K562 (cell line): ENCODE measurements at regions not wholly inside any gene's neighbourhood (a gene's known extent, or its start where the extent isn't known, plus 50 kb on each side); places are given as distances from the start of the nearest gene placed in this dataset.

Source experiments
- ATAC-seq: fragments of 200-7000 bp; cut with Tn5 transposase; 3 replicates; pipeline ENCODE4 v1.9.1; 2020; ENCODE audit warnings: moderate library complexity
- BruUV-seq: library from RNA; stranded (reverse); fragments of 400-500 nt; replicated peaks from 2 replicates; lab custom pipeline; 2021; lab: Mats Ljungman, UMichigan
- CTCF ChIA-PET: fragments of 300-600 bp; formaldehyde crosslinking; extraction: SDS; loops from one replicate; lab custom pipeline; 2021; ENCODE audit warnings: low intra/inter-chr PET ratio; lab: Yijun Ruan, JAX
- POLR2A ChIA-PET: fragments of 300-600, 350-650 bp; sonication (Branson Sonifier 250); formaldehyde crosslinking; extraction: SDS; loops from one replicate; lab custom pipeline; 2021; ENCODE audit warnings: antibody characterized with exemption, inconsistent platforms; lab: Yijun Ruan, JAX
- DNase-seq, 4 experiments: peaks; one replicate each; pipeline versions ENCODE4 v3.0.0 to v3.0.0-alpha.2; 2011 to 2018; ENCODE audit warnings: low spot score in 3 of 4, mixed read lengths in 3 of 4; ENCODE audit errors: extremely low read depth in 1 of 4
- FAIRE-seq: peaks from 2 replicates; lab custom pipeline; 2011; peaks lifted over from hg19 to GRCh38; lab: Jason Lieb, UNC
- H2AFZ ChIP-seq: 2 replicates; pipeline ENCODE4 v1.6.0; 2011; ENCODE audit warnings: low read depth, low read length, control low read depth, inconsistent platforms
- H3K27ac ChIP-seq: fragments of 200-600 bp; 3 replicates; pipeline ENCODE4 v1.8.0; 2011; ENCODE audit warnings: low read depth, mild to moderate bottlenecking, control low read depth, inconsistent platforms, low read length, moderate library complexity, mixed read lengths; ENCODE audit errors: extremely low read depth
- H3K27me3 ChIP-seq, 2 experiments: fragments of 300-600 bp in 1 of 2; 2 replicates in 1 of 2; 3 replicates in 1 of 2; pipeline versions ENCODE4 v1.6.0 to v1.8.0; 2011; ENCODE audit warnings: inconsistent platforms in 2 of 2, low read length in 2 of 2, mild to moderate bottlenecking in 1 of 2, mixed read lengths in 1 of 2, moderate library complexity in 1 of 2; ENCODE audit not compliant: control insufficient read depth in 2 of 2, insufficient read depth in 2 of 2
- H3K36me3 ChIP-seq: fragments of 300-600 bp; 3 replicates; pipeline ENCODE4 v1.8.0; 2011; ENCODE audit warnings: mild to moderate bottlenecking, low read length, inconsistent platforms; ENCODE audit not compliant: control insufficient read depth, insufficient read depth
- H3K4me1 ChIP-seq, 2 experiments: fragments of 200-600 bp in 1 of 2; replicated peaks in 1 of 2; 2 replicates in 1 of 2; 3 replicates in 1 of 2; pipeline versions ENCODE4 v1.5.1 to v1.8.0; 2011; ENCODE audit warnings: inconsistent platforms in 2 of 2, low read length in 2 of 2, mild to moderate bottlenecking in 1 of 2, mixed read lengths in 1 of 2, moderate library complexity in 1 of 2; ENCODE audit not compliant: control insufficient read depth in 2 of 2, insufficient read depth in 2 of 2
- H3K4me2 ChIP-seq: 2 replicates; pipeline ENCODE4 v1.6.1; 2011; ENCODE audit warnings: low read length, control low read depth, inconsistent platforms, mixed read lengths; ENCODE audit not compliant: insufficient read depth
- H3K4me3 ChIP-seq: fragments of 200-600 bp; sonication (generic), shearing (Covaris generic); 2 replicates; pipeline ENCODE4 v1.5.1; 2016; ENCODE audit warnings: control low read depth, inconsistent platforms
- H3K79me2 ChIP-seq: fragments of 200-600 bp; 3 replicates; pipeline ENCODE4 v1.8.0; 2011; ENCODE audit warnings: low read length, inconsistent platforms; ENCODE audit not compliant: control insufficient read depth, insufficient read depth
- H3K9ac ChIP-seq, 2 experiments: 2 replicates each; pipeline versions ENCODE4 v1.6.0 to v1.6.1; 2011; ENCODE audit warnings: low read depth in 2 of 2, low read length in 2 of 2, control low read depth in 1 of 2, inconsistent platforms in 1 of 2, mild to moderate bottlenecking in 1 of 2, mixed read lengths in 1 of 2; ENCODE audit not compliant: insufficient read depth in 1 of 2
- H3K9me1 ChIP-seq: one replicate; pipeline ENCODE4 v1.6.0; 2011; ENCODE audit warnings: inconsistent platforms, mild to moderate bottlenecking, low read length, moderate library complexity; ENCODE audit not compliant: control insufficient read depth, insufficient read depth
- H3K9me3 ChIP-seq: replicated peaks from 2 replicates; pipeline ENCODE4 v1.5.1; 2011; ENCODE audit warnings: low read depth, low read length, inconsistent platforms; ENCODE audit not compliant: control insufficient read depth, insufficient read depth
- H4K20me1 ChIP-seq: replicated peaks from 2 replicates; pipeline ENCODE4 v1.6.1; 2011; ENCODE audit warnings: low read length, inconsistent platforms, mixed read lengths; ENCODE audit not compliant: control insufficient read depth, insufficient read depth
- ILF3 ChIP-seq: fragments of 450-650 bp; IDR thresholded peaks from 2 replicates; pipeline ENCODE4 v1.6.1; 2018; ENCODE audit warnings: antibody characterized with exemption, mild to moderate bottlenecking, moderate library complexity, borderline replicate concordance
- MYC ChIP-seq, 2 experiments: fragments of 250-450 bp in 1 of 2; sonication (Bioruptor Pico) in 1 of 2; IDR thresholded peaks; 2 replicates each; pipeline versions ENCODE4 v1.5.1 to v1.6.1; 2012 to 2021; ENCODE audit warnings: low read depth in 2 of 2, borderline replicate concordance in 1 of 2, improper control_type of control experiment in 1 of 2, low read length in 1 of 2, mild to moderate bottlenecking in 1 of 2, moderate library complexity in 1 of 2
- NR2C1 ChIP-seq, 2 experiments: fragments of 450-650 bp; IDR thresholded peaks; 2 replicates each; pipeline ENCODE4 v1.6.1; 2017; ENCODE audit warnings: mild to moderate bottlenecking in 2 of 2, antibody characterized with exemption in 1 of 2, inconsistent platforms in 1 of 2, missing compliant biosample characterization in 1 of 2, missing genetic modification characterization in 1 of 2
- RAD51 ChIP-seq: fragments of 450-650 bp; IDR thresholded peaks from 2 replicates; pipeline ENCODE4 v1.7.1; 2016; ENCODE audit warnings: low read depth, mild to moderate bottlenecking, borderline replicate concordance
- ZNF134 ChIP-seq: fragments of 250-450 bp; sonication (Bioruptor Pico); conservative IDR thresholded peaks from 2 replicates; pipeline ENCODE4 v1.4.0; 2020
- ZNF785 ChIP-seq: fragments of 250-450 bp; sonication (Bioruptor Pico); IDR thresholded peaks from 2 replicates; pipeline ENCODE4 v1.4.0; 2020; ENCODE audit warnings: mild to moderate bottlenecking
- WGBS: fragments of 100-300 bp; shearing (Covaris generic); methylation state at CpG from one replicate; pipeline ENCODE4 v1.1.6; 2016; ENCODE audit warnings: low coverage, mixed read lengths; ENCODE audit not compliant: insufficient coverage; ENCODE audit errors: missing lambda C conversion rate; 5-methylcytosine and 5-hydroxymethylcytosine counted together
- in situ Hi-C: fragments of 300-500 bp; cut with MboI; formaldehyde crosslinking; loops from 4 replicates; pipeline ENCODE4 v1.15.0; 2018; ENCODE audit warnings: inconsistent platforms, mixed read lengths
- intact Hi-C: fragments of 100-400 bp; cut with micrococcal nuclease; formaldehyde crosslinking; loops from 2 replicates; pipeline ENCODE4 v1.14.2; 2022
- TF ChIP-seq, protein P1 (sequence below), 2 experiments: fragments of 450-650 bp; IDR thresholded peaks; 2 replicates each; pipeline ENCODE4 v1.6.1; 2018; ENCODE audit warnings: mild to moderate bottlenecking in 2 of 2, low read depth in 1 of 2; ENCODE audit not compliant: partially characterized antibody in 2 of 2
- TF ChIP-seq, protein P2 (sequence below): fragments of 250-450 bp; sonication (Bioruptor Pico); IDR thresholded peaks from 2 replicates; pipeline ENCODE4 v1.9.0; 2021; ENCODE audit warnings: mild to moderate bottlenecking, inconsistent platforms

DNA sequence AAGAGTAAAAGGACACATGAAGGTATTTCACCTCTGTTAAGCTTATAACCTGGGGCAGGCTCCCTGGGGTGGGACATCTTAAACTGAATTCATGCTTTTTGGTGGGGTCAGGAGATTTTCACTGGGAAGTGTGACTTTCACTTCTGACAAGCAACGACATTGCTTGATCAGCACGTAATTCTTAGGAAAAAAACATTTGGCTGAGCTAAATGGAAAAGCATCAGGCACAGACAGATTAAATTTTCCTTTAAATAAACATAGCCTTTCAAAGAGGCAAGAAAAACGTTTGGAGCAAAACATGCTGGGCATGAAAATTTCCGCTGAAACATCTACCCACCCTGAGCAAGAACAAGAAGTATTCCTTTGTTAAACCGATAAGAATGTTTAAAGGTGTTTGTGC, 674.0 kb upstream of the CELF4 start:
- no peak overlapping the region for H3K9ac ChIP-seq
- intact Hi-C loops (no loop called here), in situ Hi-C loops (no loop called here)
- DNase-seq (no peak), ATAC-seq (no peak), FAIRE-seq (no peak)
- no peak overlapping the region for H2AFZ ChIP-seq
- 3% methylated on average over 5 of the region's 5 CpGs for WGBS
- no peaks in the 10 kb centered on the region for H3K9me1 ChIP-seq
- H3K27me3 ChIP-seq = no peaks in the 10 kb centered on the region
- H3K4me2 ChIP-seq = no peak overlapping the region
- H3K9me3 ChIP-seq = no peaks in the 10 kb centered on the region; the same call in 1 of the 2 replicates
- CTCF ChIA-PET = no interaction called here
- no peaks in the 10 kb centered on the region for H4K20me1 ChIP-seq
- no peak overlapping the region for H3K4me3 ChIP-seq
- no peaks in the 10 kb centered on the region for H3K36me3 ChIP-seq
- H3K27ac ChIP-seq = no peak overlapping the region
- POLR2A ChIA-PET = no interaction called here
- TF ChIP-seq ILF3 (no peak), NR2C1 (IDR thresholded peaks at IDR 0.05) (no peak), NR2C1 (tag; IDR thresholded peaks at IDR 0.05) (no peak), ZNF134 (CRISPR knock-in tag) (no peak), MYC (IDR thresholded peaks at IDR 0.05; ENCODE audit: low read depth, low read length) (no peak), MYC (CRISPR knock-in tag; IDR thresholded peaks at IDR 0.05; ENCODE audit: borderline replicate concordance, low read depth) (no peak), ZNF785 (CRISPR knock-in tag) (no peak), RAD51 (no peak)
- H3K79me2 ChIP-seq = no peaks in the 10 kb centered on the region
- BruUV-seq = no TSS peak
- no peaks in the 10 kb centered on the region for H3K4me1 ChIP-seq

DNA sequence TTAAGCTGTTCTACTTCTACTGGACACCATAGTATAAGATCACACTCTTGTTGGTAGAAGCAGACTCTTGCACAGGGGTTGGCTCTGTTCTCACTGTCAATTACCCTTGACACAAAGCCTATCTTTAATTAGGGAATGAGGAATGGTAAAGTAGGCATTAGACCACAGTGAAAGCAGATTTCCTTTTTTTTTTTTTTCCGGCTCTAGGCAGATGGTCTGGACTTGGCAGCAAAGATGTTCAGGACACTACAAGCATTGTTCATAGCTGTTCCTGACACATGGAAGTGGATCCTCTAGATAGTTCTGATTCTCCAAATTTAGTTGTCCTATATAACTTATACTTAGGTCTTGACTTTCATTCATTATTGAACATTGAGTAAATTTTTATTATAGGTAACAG, 672.2 kb upstream of the CELF4 start:
- no peak for DNase-seq
- Histone ChIP-seq H3K9me3 (no peaks in the 10 kb centered on the region), H3K27ac (no peak overlapping the region), H3K27me3 (no peaks in the 10 kb centered on the region), H3K36me3 (no peaks in the 10 kb centered on the region), H3K9ac (no peak overlapping the region), H2AFZ (no peak overlapping the region), H3K79me2 (no peaks in the 10 kb centered on the region), H3K4me1 (no peaks in the 10 kb centered on the region), H3K9me1 (no peaks in the 10 kb centered on the region), H3K4me2 (no peak overlapping the region), H4K20me1 (no peaks in the 10 kb centered on the region), H3K4me3 (no peak overlapping the region)
- 0% methylated on average over 1 of the region's 1 CpG for WGBS
- BruUV-seq = no TSS peak
- ChIA-PET CTCF (no interaction called here), POLR2A (no interaction called here)
- no peak for ATAC-seq
- intact Hi-C loops (no loop called here), in situ Hi-C loops (no loop called here)
- no peak for FAIRE-seq
- TF ChIP-seq, protein P1, sequence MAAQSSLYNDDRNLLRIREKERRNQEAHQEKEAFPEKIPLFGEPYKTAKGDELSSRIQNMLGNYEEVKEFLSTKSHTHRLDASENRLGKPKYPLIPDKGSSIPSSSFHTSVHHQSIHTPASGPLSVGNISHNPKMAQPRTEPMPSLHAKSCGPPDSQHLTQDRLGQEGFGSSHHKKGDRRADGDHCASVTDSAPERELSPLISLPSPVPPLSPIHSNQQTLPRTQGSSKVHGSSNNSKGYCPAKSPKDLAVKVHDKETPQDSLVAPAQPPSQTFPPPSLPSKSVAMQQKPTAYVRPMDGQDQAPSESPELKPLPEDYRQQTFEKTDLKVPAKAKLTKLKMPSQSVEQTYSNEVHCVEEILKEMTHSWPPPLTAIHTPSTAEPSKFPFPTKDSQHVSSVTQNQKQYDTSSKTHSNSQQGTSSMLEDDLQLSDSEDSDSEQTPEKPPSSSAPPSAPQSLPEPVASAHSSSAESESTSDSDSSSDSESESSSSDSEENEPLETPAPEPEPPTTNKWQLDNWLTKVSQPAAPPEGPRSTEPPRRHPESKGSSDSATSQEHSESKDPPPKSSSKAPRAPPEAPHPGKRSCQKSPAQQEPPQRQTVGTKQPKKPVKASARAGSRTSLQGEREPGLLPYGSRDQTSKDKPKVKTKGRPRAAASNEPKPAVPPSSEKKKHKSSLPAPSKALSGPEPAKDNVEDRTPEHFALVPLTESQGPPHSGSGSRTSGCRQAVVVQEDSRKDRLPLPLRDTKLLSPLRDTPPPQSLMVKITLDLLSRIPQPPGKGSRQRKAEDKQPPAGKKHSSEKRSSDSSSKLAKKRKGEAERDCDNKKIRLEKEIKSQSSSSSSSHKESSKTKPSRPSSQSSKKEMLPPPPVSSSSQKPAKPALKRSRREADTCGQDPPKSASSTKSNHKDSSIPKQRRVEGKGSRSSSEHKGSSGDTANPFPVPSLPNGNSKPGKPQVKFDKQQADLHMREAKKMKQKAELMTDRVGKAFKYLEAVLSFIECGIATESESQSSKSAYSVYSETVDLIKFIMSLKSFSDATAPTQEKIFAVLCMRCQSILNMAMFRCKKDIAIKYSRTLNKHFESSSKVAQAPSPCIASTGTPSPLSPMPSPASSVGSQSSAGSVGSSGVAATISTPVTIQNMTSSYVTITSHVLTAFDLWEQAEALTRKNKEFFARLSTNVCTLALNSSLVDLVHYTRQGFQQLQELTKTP (IDR thresholded peaks at IDR 0.05; ENCODE audit: low read depth in 1 of 2, partially characterized antibody in 2 of 2) = no peak
- TF ChIP-seq, protein P2, sequence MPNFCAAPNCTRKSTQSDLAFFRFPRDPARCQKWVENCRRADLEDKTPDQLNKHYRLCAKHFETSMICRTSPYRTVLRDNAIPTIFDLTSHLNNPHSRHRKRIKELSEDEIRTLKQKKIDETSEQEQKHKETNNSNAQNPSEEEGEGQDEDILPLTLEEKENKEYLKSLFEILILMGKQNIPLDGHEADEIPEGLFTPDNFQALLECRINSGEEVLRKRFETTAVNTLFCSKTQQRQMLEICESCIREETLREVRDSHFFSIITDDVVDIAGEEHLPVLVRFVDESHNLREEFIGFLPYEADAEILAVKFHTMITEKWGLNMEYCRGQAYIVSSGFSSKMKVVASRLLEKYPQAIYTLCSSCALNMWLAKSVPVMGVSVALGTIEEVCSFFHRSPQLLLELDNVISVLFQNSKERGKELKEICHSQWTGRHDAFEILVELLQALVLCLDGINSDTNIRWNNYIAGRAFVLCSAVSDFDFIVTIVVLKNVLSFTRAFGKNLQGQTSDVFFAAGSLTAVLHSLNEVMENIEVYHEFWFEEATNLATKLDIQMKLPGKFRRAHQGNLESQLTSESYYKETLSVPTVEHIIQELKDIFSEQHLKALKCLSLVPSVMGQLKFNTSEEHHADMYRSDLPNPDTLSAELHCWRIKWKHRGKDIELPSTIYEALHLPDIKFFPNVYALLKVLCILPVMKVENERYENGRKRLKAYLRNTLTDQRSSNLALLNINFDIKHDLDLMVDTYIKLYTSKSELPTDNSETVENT (CRISPR knock-in tag) = no peak
